ENCODE measurements at regions not wholly inside any gene's neighbourhood (a gene's known extent, or its start where the extent isn't known, plus 50 kb on each side); places are given as distances from the start of the nearest gene placed in this dataset.

DNA sequence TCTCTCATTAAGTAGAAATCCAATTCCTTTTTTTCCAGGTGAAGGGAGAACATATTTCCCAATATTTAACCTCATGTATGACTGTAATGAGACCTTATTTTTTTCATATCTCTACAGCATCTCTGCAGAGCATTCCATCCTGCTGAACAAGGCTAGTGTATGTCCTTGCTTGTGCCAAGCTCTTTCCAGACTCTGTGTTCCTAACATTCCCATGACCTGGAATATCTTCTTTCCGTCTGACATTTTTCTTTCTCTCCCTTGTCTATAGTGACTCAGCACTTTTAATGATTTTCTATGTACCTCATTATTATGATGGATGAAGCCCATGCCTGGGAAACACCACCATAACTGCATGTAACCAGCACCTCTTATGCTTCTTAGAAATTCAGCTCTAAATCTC, 278.3 kb upstream of the NRIP1 start:
- Mint-ChIP-seq H3K27me3 (ENCODE audit: unreplicated experiment) (no peaks in the 10 kb centered on the region), H3K4me1 (ENCODE audit: low read depth, unreplicated experiment) (no peaks in the 10 kb centered on the region), H3K36me3 (ENCODE audit: insufficient read depth, unreplicated experiment) (no peaks in the 10 kb centered on the region), H3K27ac (ENCODE audit: unreplicated experiment) (no peak overlapping the region), H3K4me3 (ENCODE audit: low read depth, unreplicated experiment) (no peak overlapping the region), H3K9me3 (ENCODE audit: low read depth, unreplicated experiment) (peaks cover 7% of the 10 kb centered on the region)
- intact Hi-C loops (cut with micrococcal nuclease; ENCODE audit: unreplicated experiment): no loop called here
- CTCF ChIA-PET: no interaction called here
- no TSS peak for BruUV-seq (replicated peaks)
- no peak for DNase-seq
- no peak for TF ChIP-seq CTCF (IDR thresholded peaks at IDR 0.05; ENCODE audit: unreplicated experiment)

DNA sequence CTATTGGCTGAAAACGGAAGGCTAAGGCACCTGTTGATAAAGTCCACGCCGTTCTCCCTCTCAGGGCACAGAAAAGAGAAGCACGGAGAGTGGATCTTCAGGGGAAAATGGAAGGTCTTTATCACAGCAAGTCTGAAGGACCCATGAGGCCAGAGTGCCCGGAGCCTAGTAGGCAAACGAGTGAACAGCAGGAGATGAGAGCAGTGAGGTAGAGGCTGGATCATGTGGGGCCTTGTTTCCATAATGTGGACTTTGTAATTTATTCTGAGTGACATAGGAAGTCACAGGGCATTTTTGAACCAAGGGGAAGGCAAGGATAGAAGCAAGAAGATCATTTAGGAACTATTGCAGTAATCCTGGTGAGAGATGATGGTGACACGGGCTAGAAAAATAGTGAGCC, 287.2 kb upstream of the NRIP1 start:
- Mint-ChIP-seq H3K27ac (ENCODE audit: unreplicated experiment) (no peak overlapping the region), H3K9me3 (ENCODE audit: low read depth, unreplicated experiment) (no peaks in the 10 kb centered on the region), H3K4me3 (ENCODE audit: low read depth, unreplicated experiment) (no peak overlapping the region), H3K4me1 (ENCODE audit: low read depth, unreplicated experiment) (no peaks in the 10 kb centered on the region), H3K36me3 (ENCODE audit: insufficient read depth, unreplicated experiment) (no peaks in the 10 kb centered on the region), H3K27me3 (ENCODE audit: unreplicated experiment) (no peaks in the 10 kb centered on the region)
- CTCF ChIA-PET: no interaction called here
- no peak for TF ChIP-seq CTCF (IDR thresholded peaks at IDR 0.05; ENCODE audit: unreplicated experiment)
- intact Hi-C loops (cut with micrococcal nuclease; ENCODE audit: unreplicated experiment): no loop called here
- DNase-seq: no peak
- BruUV-seq (replicated peaks): no TSS peak

DNA sequence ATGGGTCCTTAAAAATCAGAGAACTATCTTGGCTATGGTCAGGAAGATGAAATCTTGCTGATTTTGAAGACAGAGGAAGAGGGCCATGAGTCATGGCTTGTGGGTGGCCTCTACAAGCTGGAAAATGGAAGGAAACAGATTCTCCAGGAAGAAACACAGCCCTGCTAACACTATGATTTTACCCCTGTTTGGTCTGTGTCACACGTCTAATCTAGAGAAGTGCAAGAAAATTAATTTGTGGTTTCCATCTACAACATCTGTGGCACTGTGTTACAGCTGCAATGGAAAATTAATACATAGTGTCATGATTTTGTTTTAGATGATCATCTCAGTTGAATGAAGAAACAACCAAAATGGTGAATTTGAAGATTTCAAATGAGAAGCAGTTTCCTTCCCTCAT, 288.7 kb upstream of the NRIP1 start:
- CTCF ChIA-PET: no interaction called here
- no peak for DNase-seq
- Mint-ChIP-seq H3K9me3 (ENCODE audit: low read depth, unreplicated experiment) (no peaks in the 10 kb centered on the region), H3K4me1 (ENCODE audit: low read depth, unreplicated experiment) (no peaks in the 10 kb centered on the region), H3K27me3 (ENCODE audit: unreplicated experiment) (no peaks in the 10 kb centered on the region), H3K36me3 (ENCODE audit: insufficient read depth, unreplicated experiment) (no peaks in the 10 kb centered on the region), H3K4me3 (ENCODE audit: low read depth, unreplicated experiment) (no peak overlapping the region), H3K27ac (ENCODE audit: unreplicated experiment) (no peak overlapping the region)
- BruUV-seq (replicated peaks): no TSS peak
- intact Hi-C loops (cut with micrococcal nuclease; ENCODE audit: unreplicated experiment): no loop called here
- no peak for TF ChIP-seq CTCF (IDR thresholded peaks at IDR 0.05; ENCODE audit: unreplicated experiment)

DNA sequence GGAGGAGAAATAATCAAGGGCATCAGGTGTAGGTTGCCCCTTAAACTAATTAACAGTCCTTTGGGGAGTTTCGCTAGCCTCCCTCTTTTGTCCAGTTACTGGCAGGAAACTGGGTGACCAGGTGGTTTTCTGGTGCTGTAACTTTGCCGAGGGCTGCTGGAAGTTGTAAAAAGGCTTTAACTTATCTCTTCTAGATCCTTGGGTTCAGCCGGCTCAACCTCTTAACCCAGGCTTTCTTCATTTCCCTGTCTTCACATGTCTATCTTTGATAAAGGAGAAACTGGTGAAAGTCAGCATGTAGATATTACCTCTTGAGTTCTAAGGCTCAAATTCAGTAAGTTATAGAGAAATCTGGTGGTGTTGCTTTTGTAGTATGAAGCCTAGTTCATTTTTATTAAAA, 289.7 kb upstream of the NRIP1 start:
- no TSS peak for BruUV-seq (replicated peaks)
- CTCF ChIA-PET: no interaction called here
- Mint-ChIP-seq H3K4me1 (ENCODE audit: low read depth, unreplicated experiment) (no peaks in the 10 kb centered on the region), H3K9me3 (ENCODE audit: low read depth, unreplicated experiment) (no peaks in the 10 kb centered on the region), H3K27me3 (ENCODE audit: unreplicated experiment) (no peaks in the 10 kb centered on the region), H3K27ac (ENCODE audit: unreplicated experiment) (no peak overlapping the region), H3K4me3 (ENCODE audit: low read depth, unreplicated experiment) (no peak overlapping the region), H3K36me3 (ENCODE audit: insufficient read depth, unreplicated experiment) (no peaks in the 10 kb centered on the region)
- DNase-seq: no peak
- TF ChIP-seq CTCF (IDR thresholded peaks at IDR 0.05; ENCODE audit: unreplicated experiment): no peak
- intact Hi-C loops (cut with micrococcal nuclease; ENCODE audit: unreplicated experiment): no loop called here

DNA sequence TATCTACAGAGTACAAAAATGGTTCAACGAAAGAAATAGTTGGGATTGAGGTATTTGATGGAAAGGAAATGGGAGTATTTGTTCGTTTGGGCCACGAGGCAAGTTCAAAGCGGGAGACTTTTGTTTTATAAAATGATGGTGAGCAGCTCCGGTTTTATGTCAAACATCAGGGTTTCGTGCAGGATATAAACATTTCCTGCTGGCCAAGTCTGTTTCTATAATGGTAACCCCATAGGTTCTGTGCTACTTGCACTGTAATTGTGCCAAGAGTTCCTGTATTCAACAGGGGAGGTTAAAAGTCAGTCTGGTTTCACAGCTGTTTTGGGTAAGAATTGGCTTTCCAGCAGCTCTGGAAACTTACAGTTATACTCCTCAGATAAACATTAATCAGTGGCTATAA, 290.3 kb upstream of the NRIP1 start:
- intact Hi-C loops (cut with micrococcal nuclease; ENCODE audit: unreplicated experiment): no loop called here
- no peak for DNase-seq
- BruUV-seq (replicated peaks): no TSS peak
- Mint-ChIP-seq H3K4me3 (ENCODE audit: low read depth, unreplicated experiment) (no peak overlapping the region), H3K9me3 (ENCODE audit: low read depth, unreplicated experiment) (no peaks in the 10 kb centered on the region), H3K27me3 (ENCODE audit: unreplicated experiment) (no peaks in the 10 kb centered on the region), H3K4me1 (ENCODE audit: low read depth, unreplicated experiment) (no peaks in the 10 kb centered on the region), H3K36me3 (ENCODE audit: insufficient read depth, unreplicated experiment) (no peaks in the 10 kb centered on the region), H3K27ac (ENCODE audit: unreplicated experiment) (no peak overlapping the region)
- CTCF ChIA-PET: no interaction called here
- TF ChIP-seq CTCF (IDR thresholded peaks at IDR 0.05; ENCODE audit: unreplicated experiment): no peak

Data from Calu3 (cell line).